C4-2B (cell line): ENCODE measurements at regions not wholly inside any gene's neighbourhood (a gene's known extent, or its start where the extent isn't known, plus 50 kb on each side); places are given as distances from the start of the nearest gene placed in this dataset.

ENCODE experiments used
- CTCF ChIP-seq: fragments of 450-650 bp; conservative IDR thresholded peaks from 2 replicates; pipeline ENCODE4 v1.5.1; 2017; ENCODE audit warnings: mild to moderate bottlenecking
- ZFX ChIP-seq: fragments of 450-650 bp; IDR thresholded peaks from 2 replicates; pipeline ENCODE4 v1.6.1; 2017

GRCh38 chr12:30442461-30442860 lies 253.2 kb downstream of the IPO8 start:
- TF ChIP-seq CTCF (no peak), ZFX (no peak)
